ENCODE measurements at regions not wholly inside any gene's neighbourhood (a gene's known extent, or its start where the extent isn't known, plus 50 kb on each side); places are given as distances from the start of the nearest gene placed in this dataset.

DNA sequence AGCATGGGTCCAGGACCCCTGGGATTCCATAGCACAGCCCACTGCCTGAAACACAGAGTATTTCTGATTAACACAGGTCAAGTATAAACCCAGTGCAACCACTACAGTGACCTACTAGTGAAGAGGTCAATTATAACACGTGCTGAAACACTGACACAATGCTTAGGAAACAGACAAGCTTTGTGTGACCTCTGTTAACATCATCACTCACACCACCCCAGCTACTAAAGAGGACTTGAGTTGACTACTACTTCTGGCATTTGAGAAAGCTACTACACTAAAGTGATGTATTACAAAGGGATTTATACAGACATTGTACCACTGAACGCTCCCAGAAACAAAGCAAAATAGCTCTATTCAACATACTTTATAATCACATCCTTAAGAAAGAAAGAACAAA, 1935.9 kb upstream of the PCDH20 start:
- TF ChIP-seq CEBPB (IDR thresholded peaks at IDR 0.05), result no peak
- no peak for TF ChIP-seq TEAD4 (IDR thresholded peaks at IDR 0.05)
- no peak for TF ChIP-seq FOXM1 (IDR thresholded peaks at IDR 0.05; ENCODE audit: borderline replicate concordance, low read depth)
- TF ChIP-seq REST (IDR thresholded peaks at IDR 0.05; ENCODE audit: low read depth), result no peak
- no peak for TF ChIP-seq NFIC (IDR thresholded peaks at IDR 0.05)
- no peak for TF ChIP-seq EGR1 (IDR thresholded peaks at IDR 0.05)
- no peak for TF ChIP-seq MAX (IDR thresholded peaks at IDR 0.05)
- no peak for TF ChIP-seq ZBTB7A (IDR thresholded peaks at IDR 0.05; ENCODE audit: low read depth)
- TF ChIP-seq TCF12 (IDR thresholded peaks at IDR 0.05; ENCODE audit: low read depth), result no peak
- TF ChIP-seq EP300 (IDR thresholded peaks at IDR 0.05; ENCODE audit: borderline replicate concordance), result no peak
- no peak for TF ChIP-seq YY1 (IDR thresholded peaks at IDR 0.05; ENCODE audit: low read depth)
- no peak for TF ChIP-seq TAF1 (IDR thresholded peaks at IDR 0.05; ENCODE audit: low read depth)
- no peak for TF ChIP-seq CREB1 (IDR thresholded peaks at IDR 0.05; ENCODE audit: low read depth)
- TF ChIP-seq RAD21 (IDR thresholded peaks at IDR 0.05; ENCODE audit: low read depth), result no peak
- TF ChIP-seq, protein P1, sequence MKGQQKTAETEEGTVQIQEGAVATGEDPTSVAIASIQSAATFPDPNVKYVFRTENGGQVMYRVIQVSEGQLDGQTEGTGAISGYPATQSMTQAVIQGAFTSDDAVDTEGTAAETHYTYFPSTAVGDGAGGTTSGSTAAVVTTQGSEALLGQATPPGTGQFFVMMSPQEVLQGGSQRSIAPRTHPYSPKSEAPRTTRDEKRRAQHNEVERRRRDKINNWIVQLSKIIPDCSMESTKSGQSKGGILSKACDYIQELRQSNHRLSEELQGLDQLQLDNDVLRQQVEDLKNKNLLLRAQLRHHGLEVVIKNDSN (IDR thresholded peaks at IDR 0.05), result no peak

DNA sequence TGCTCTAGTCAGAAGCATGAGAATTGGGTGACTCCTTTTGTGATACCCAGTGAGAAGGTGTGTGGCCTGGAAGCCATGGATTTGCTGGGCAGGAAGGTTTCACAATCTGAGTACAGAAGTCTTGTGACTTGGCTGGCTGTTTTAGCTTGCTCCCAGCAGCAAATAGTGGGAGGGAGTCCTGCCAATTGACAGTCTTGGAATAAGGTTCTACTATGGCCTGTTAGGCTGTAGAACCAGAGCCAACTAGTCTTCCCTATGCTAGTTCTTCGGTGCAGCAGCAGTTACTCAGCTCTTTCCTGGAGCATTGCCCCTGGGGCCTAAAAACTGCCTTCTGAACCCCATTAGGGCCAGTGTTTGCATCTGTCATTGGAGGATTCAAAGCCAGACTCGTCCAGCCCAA, 1935.4 kb upstream of the PCDH20 start:
- TF ChIP-seq YY1 (IDR thresholded peaks at IDR 0.05; ENCODE audit: low read depth) (no peak), TCF12 (IDR thresholded peaks at IDR 0.05; ENCODE audit: low read depth) (no peak)

GRCh38 chr13:63345835-63346234, 1930.2 kb upstream of the PCDH20 start:
- no peak for TF ChIP-seq REST (IDR thresholded peaks at IDR 0.05; ENCODE audit: low read depth)

DNA sequence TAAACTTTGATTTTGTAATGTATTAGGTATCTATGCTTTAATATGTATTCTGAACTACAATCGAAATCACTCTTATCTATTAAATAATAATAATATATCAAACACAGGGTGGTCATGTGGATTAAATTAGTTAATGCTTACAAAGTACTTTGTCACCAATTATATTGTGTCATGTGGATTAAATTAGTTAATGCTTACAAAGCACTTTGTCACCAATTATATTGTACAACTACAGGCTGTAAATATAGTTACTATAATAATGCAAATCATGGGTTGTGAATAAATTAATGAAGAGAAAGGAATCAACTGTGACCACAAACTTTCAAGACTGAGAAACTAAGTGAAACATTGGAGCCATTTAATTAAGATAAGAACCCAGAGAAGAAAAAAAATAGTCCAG, 1929.1 kb upstream of the PCDH20 start:
- TF ChIP-seq TAF1 (IDR thresholded peaks at IDR 0.05; ENCODE audit: low read depth), result no peak
- TF ChIP-seq, protein P1 (IDR thresholded peaks at IDR 0.05), result no peak
- no peak for TF ChIP-seq ZBTB7A (IDR thresholded peaks at IDR 0.05; ENCODE audit: low read depth)
- TF ChIP-seq NFIC (IDR thresholded peaks at IDR 0.05), result no peak
- TF ChIP-seq CREB1 (IDR thresholded peaks at IDR 0.05; ENCODE audit: low read depth), result no peak
- no peak for TF ChIP-seq EP300 (IDR thresholded peaks at IDR 0.05; ENCODE audit: borderline replicate concordance)
- TF ChIP-seq RAD21 (IDR thresholded peaks at IDR 0.05; ENCODE audit: low read depth), result no peak
- TF ChIP-seq YY1 (IDR thresholded peaks at IDR 0.05; ENCODE audit: low read depth), result no peak
- TF ChIP-seq TCF12 (IDR thresholded peaks at IDR 0.05; ENCODE audit: low read depth), result no peak
- TF ChIP-seq REST (IDR thresholded peaks at IDR 0.05; ENCODE audit: low read depth), result no peak
- TF ChIP-seq MAX (IDR thresholded peaks at IDR 0.05), result no peak

GRCh38 chr13:63337921-63338320, 1922.3 kb upstream of the PCDH20 start:
- TF ChIP-seq CEBPB (IDR thresholded peaks at IDR 0.05), result no peak
- no peak for TF ChIP-seq EP300 (IDR thresholded peaks at IDR 0.05; ENCODE audit: borderline replicate concordance)
- no peak for TF ChIP-seq FOXM1 (IDR thresholded peaks at IDR 0.05; ENCODE audit: borderline replicate concordance, low read depth)
- no peak for TF ChIP-seq MAX (IDR thresholded peaks at IDR 0.05)
- TF ChIP-seq EGR1 (IDR thresholded peaks at IDR 0.05), result no peak
- no peak for TF ChIP-seq NFIC (IDR thresholded peaks at IDR 0.05)
- TF ChIP-seq CREB1 (IDR thresholded peaks at IDR 0.05; ENCODE audit: low read depth), result no peak
- TF ChIP-seq, protein P1 (IDR thresholded peaks at IDR 0.05), result no peak
- no peak for TF ChIP-seq ZBTB7A (IDR thresholded peaks at IDR 0.05; ENCODE audit: low read depth)
- TF ChIP-seq TEAD4 (IDR thresholded peaks at IDR 0.05), result no peak
